Endodermal cell (in vitro differentiated cells): ENCODE measurements at regions not wholly inside any gene's neighbourhood (a gene's known extent, or its start where the extent isn't known, plus 50 kb on each side); places are given as distances from the start of the nearest gene placed in this dataset.

Source experiments
- DNase-seq: peaks from one replicate; pipeline ENCODE4 v3.0.0-alpha.2; 2017
- H3K27ac ChIP-seq: 2 replicates; pipeline ENCODE4 v1.5.1; 2013; ENCODE audit warnings: mild to moderate bottlenecking, low read depth, low read length, moderate library complexity
- H3K27me3 ChIP-seq: 2 replicates; pipeline ENCODE4 v1.6.1; 2013; ENCODE audit warnings: mild to moderate bottlenecking, low read length, moderate library complexity; ENCODE audit not compliant: insufficient read depth, control insufficient read depth, poor library complexity, severe bottlenecking
- H3K36me3 ChIP-seq: 2 replicates; pipeline ENCODE4 v1.7.0; 2013; ENCODE audit warnings: mild to moderate bottlenecking, low read length, moderate library complexity; ENCODE audit not compliant: control insufficient read depth, insufficient read depth
- H3K4me1 ChIP-seq: one replicate; pipeline ENCODE4 v1.7.0; 2013; ENCODE audit warnings: low read length; ENCODE audit not compliant: control insufficient read depth, insufficient read depth
- H3K4me3 ChIP-seq: 2 replicates; pipeline ENCODE4 v1.5.1; 2013; ENCODE audit warnings: mild to moderate bottlenecking, low read length, moderate library complexity
- H3K9ac ChIP-seq: 2 replicates; pipeline ENCODE4 v1.6.1; 2013; ENCODE audit warnings: mild to moderate bottlenecking, low read length, moderate library complexity; ENCODE audit not compliant: poor library complexity, severe bottlenecking; ENCODE audit errors: extremely low read depth
- H3K9me3 ChIP-seq: 2 replicates; pipeline ENCODE4 v1.6.1; 2013; ENCODE audit warnings: mild to moderate bottlenecking, low read length, moderate library complexity; ENCODE audit not compliant: control insufficient read depth
- H3K27ac Mint-ChIP-seq: 2 replicates; pipeline ENCODE4 v1.8.0; 2020; ENCODE audit warnings: mixed read lengths
- H3K27me3 Mint-ChIP-seq: 2 replicates; pipeline ENCODE4 v1.8.0; 2021; ENCODE audit warnings: mild to moderate bottlenecking, mixed read lengths; ENCODE audit not compliant: insufficient read depth
- H3K36me3 Mint-ChIP-seq: 2 replicates; pipeline ENCODE4 v1.8.0; 2020; ENCODE audit warnings: low read depth, mixed read lengths
- H3K4me1 Mint-ChIP-seq: 2 replicates; pipeline ENCODE4 v1.8.0; 2020; ENCODE audit warnings: mixed read lengths
- H3K4me3 Mint-ChIP-seq: 2 replicates; pipeline ENCODE4 v1.8.0; 2020; ENCODE audit warnings: mild to moderate bottlenecking, moderate library complexity, mixed read lengths
- H3K9me3 Mint-ChIP-seq: 2 replicates; pipeline ENCODE4 v1.8.0; 2020; ENCODE audit warnings: mild to moderate bottlenecking, mixed read lengths
- WGBS, 2 experiments: methylation state at CpG; one replicate each; pipeline versions ENCODE4 v1.1.5 to v1.1.7; 2013; ENCODE audit warnings: missing lambda C conversion rate in 2 of 2, mixed read lengths in 1 of 2; ENCODE audit not compliant: insufficient coverage in 1 of 2, insufficient read length in 1 of 2; 5-methylcytosine and 5-hydroxymethylcytosine counted together
- TF ChIP-seq, protein P1 (sequence below): fragments of 200-600 bp; sonication (generic); conservative IDR thresholded peaks from 2 replicates; pipeline ENCODE4 v1.5.0; 2021; ENCODE audit warnings: antibody characterized with exemption, mild to moderate bottlenecking

DNA sequence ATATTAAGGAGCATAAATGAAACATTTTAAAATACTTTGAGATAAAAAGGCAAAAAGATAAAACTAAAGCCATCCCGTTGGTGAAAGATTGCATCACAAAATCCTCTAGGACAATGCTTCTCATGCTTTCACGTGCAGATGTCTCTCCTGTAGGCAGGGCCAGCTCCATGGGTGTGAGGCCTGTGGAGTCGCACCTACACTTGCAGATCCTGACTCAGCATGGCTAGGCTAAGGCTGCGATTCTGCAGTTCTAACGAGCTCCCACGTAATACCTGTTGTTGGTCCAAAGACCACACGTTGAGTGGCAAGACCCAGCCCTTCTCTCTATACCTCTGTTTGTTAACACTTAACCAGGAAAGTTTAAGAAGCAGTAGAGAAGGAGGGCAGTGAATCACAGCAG lies 62.1 kb upstream of the CAPRIN1 start:
- peak; percentile 53 for DNase-seq
- TF ChIP-seq, protein P1, sequence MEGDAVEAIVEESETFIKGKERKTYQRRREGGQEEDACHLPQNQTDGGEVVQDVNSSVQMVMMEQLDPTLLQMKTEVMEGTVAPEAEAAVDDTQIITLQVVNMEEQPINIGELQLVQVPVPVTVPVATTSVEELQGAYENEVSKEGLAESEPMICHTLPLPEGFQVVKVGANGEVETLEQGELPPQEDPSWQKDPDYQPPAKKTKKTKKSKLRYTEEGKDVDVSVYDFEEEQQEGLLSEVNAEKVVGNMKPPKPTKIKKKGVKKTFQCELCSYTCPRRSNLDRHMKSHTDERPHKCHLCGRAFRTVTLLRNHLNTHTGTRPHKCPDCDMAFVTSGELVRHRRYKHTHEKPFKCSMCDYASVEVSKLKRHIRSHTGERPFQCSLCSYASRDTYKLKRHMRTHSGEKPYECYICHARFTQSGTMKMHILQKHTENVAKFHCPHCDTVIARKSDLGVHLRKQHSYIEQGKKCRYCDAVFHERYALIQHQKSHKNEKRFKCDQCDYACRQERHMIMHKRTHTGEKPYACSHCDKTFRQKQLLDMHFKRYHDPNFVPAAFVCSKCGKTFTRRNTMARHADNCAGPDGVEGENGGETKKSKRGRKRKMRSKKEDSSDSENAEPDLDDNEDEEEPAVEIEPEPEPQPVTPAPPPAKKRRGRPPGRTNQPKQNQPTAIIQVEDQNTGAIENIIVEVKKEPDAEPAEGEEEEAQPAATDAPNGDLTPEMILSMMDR, result no peak
- H3K27ac ChIP-seq, result no peak overlapping the region

DNA sequence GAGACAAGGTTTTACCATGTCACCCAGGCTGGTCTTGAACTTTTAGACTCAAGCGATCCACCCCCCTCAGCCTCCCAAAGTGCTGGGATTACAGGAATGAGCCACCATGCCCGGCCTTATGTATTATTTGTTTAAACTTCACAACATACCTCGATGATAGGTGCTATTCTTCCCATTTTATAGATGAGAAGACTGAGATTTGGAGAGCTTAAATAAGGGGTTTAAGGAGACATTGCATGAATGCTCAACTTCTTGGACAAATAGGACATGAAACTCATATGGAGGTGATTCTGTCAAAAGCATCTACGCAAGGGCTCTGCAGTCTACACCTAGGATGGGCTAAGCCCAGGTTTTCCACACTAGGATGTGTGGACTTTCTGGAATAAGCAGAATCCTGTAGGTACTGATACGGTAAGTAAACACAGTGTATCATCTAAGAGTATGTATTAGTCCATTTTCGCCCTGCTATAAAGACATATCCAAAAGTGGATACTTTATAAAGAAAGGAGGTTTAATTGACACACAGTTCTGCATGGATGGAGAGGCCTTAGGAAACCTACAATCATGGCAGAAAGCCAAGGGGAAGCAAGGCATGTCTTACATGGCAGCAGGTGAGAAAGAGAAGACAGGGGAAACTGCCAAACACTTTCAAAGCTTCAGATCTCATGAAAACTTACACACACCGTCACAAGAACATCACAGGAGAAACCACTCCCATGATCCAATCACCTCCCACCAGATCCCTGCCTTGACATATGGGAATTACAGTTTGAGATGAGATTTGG lies 62.8 kb upstream of the CAPRIN1 start:
- no peak overlapping the region for H3K9ac ChIP-seq
- DNase-seq, result no peak
- no peaks in the 10 kb centered on the region for H3K4me1 ChIP-seq
- TF ChIP-seq, protein P1, result no peak
- H3K9me3 ChIP-seq, result peaks cover 14% of the 10 kb centered on the region
- no peak overlapping the region for H3K27ac ChIP-seq
- peaks cover 4% of the 10 kb centered on the region for H3K27me3 Mint-ChIP-seq
- H3K4me1 Mint-ChIP-seq, result peaks cover 3% of the 10 kb centered on the region
- H3K9me3 Mint-ChIP-seq, result peaks cover 21% of the 10 kb centered on the region
- no peak overlapping the region for H3K4me3 Mint-ChIP-seq
- no peaks in the 10 kb centered on the region for H3K27me3 ChIP-seq
- no peaks in the 10 kb centered on the region for H3K36me3 ChIP-seq
- no peak overlapping the region for H3K27ac Mint-ChIP-seq
- no peaks in the 10 kb centered on the region for H3K36me3 Mint-ChIP-seq
- H3K4me3 ChIP-seq, result no peak overlapping the region
- 86 to 97% methylated on average over 3 to 7 of the region's 7 CpGs for WGBS, 2 experiments

More for the DNA sequence above, 62.1 kb upstream of the CAPRIN1 start:
- H3K27me3 ChIP-seq, result no peaks in the 10 kb centered on the region
- no peaks in the 10 kb centered on the region for H3K4me1 ChIP-seq
- H3K36me3 Mint-ChIP-seq, result no peaks in the 10 kb centered on the region
- H3K4me3 ChIP-seq, result no peak overlapping the region
- no peak overlapping the region for H3K27ac Mint-ChIP-seq
- H3K4me1 Mint-ChIP-seq, result peaks cover 3% of the 10 kb centered on the region
- peaks cover 4% of the 10 kb centered on the region for H3K27me3 Mint-ChIP-seq
- H3K36me3 ChIP-seq, result no peaks in the 10 kb centered on the region
- peaks cover 20% of the 10 kb centered on the region for H3K9me3 Mint-ChIP-seq
- WGBS, 2 experiments, result 75 to 86% methylated on average over 6 to 7 of the region's 7 CpGs
- no peak overlapping the region for H3K4me3 Mint-ChIP-seq
- peaks cover 12% of the 10 kb centered on the region for H3K9me3 ChIP-seq
- no peak overlapping the region for H3K9ac ChIP-seq

DNA sequence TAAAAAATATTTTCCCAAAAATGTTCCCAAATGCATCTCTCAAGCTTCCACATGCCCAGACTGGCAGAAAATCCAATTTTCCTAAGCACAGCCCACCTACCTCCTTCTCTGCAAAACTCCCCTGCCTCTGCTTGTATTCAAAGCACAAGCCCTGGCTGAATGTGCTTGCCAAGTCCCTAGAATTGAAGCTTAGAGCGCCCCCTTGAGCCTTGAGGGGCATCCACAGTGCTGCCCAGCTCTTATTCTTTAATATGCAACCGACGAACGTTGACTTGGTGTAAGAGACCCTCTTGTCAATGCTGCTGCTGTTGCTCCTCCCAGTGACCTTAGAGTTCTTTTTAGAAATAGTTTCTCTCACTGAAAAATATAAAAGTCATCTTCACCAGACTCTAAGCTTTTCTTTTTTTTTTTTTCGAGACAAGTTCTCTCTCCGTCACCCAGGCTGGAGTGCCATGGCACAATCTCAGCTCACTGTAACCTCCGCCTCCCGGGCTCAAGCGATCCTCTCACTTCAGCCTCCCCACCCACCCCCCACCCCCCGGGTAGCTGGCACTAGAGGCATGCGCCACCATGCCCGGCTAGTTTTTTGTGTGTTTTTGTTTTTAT lies 63.5 kb upstream of the CAPRIN1 start:
- Histone ChIP-seq H3K27ac (no peak overlapping the region), H3K9me3 (peaks cover 14% of the 10 kb centered on the region), H3K27me3 (no peaks in the 10 kb centered on the region), H3K36me3 (no peaks in the 10 kb centered on the region), H3K4me1 (no peaks in the 10 kb centered on the region), H3K9ac (no peak overlapping the region), H3K4me3 (no peak overlapping the region)
- Mint-ChIP-seq H3K27me3 (peaks cover 4% of the 10 kb centered on the region), H3K4me1 (peaks cover 3% of the 10 kb centered on the region), H3K27ac (no peak overlapping the region), H3K9me3 (peaks cover 21% of the 10 kb centered on the region), H3K36me3 (no peaks in the 10 kb centered on the region), H3K4me3 (no peak overlapping the region)
- 10 to 59% methylated on average over 2 to 8 of the region's 12 CpGs for WGBS, 2 experiments
- peak; percentile 87 for DNase-seq
- TF ChIP-seq, protein P1, result peak; percentile 94
